GM18502 (cell line): ENCODE measurements at regions not wholly inside any gene's neighbourhood (a gene's known extent, or its start where the extent isn't known, plus 50 kb on each side); places are given as distances from the start of the nearest gene placed in this dataset.
"Not testable (repeated sequence)": the region's sequence is repeated elsewhere in the genome, so short reads cannot be mapped to it uniquely, and the experiment has no call there.

ENCODE experiments used
- ATAC-seq: cut with Tn5 transposase; IDR thresholded peaks from one replicate; pipeline ENCODE4 v1.9.1; 2021; ENCODE audit warnings: mild to moderate bottlenecking; ENCODE audit not compliant: unreplicated experiment, poor library complexity

DNA sequence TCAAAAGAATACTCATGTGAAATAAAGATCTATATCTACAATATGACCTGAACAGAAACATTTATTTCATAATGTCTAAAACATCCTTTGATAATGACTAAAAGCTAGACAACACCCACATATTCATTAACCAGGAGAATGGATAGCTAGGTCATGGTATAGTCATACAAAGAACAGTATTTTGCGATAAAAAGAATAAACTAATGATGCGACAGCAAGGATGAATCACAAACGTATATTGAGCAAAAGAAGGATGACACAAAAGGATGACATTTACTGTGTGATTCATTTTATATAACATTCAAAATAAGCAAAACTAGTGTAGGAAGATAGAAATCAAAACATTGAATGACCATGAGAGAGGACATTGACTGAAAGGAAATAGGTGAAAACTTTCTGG lies 1233.1 kb downstream of the OTOL1 start:
- ATAC-seq, result no peak

DNA sequence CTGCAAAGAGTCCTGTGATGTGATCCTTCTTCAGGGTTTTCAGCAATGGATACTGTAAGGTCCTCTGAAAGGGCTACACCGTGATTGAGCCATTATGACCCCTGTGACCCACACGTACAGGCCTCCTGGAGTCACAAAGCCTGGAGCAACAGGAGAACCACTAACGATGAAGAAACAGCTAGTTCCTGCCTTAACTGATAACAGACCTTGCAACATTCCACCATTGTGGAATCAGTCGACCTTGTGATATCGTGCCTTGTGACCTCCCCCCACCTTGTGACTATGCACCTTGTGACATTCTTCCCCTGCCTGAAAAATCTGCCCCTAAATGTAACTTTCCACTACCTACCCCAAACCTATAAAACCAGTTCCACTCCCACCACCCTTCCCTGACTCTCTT lies 1235.4 kb downstream of the OTOL1 start:
- not testable (repeated sequence) for ATAC-seq

DNA sequence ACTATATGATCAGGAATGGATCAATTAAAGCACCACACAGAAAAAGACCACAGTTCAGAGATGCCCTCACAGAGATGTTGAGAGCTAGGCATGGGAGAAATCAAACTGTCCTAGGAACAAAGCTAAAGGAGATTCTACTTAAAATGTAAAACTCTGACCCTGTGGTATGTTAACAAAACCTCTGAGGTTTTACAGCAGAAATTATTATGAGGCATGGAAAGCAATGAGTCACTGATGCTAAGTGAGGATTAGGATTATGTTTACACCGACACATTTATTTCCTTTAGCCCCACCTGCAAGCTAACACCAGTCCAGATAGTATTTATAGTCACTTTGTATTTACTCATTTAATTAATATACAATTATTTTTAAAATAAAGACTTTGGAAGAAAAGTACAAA lies 1242.2 kb downstream of the OTOL1 start:
- no peak for ATAC-seq

DNA sequence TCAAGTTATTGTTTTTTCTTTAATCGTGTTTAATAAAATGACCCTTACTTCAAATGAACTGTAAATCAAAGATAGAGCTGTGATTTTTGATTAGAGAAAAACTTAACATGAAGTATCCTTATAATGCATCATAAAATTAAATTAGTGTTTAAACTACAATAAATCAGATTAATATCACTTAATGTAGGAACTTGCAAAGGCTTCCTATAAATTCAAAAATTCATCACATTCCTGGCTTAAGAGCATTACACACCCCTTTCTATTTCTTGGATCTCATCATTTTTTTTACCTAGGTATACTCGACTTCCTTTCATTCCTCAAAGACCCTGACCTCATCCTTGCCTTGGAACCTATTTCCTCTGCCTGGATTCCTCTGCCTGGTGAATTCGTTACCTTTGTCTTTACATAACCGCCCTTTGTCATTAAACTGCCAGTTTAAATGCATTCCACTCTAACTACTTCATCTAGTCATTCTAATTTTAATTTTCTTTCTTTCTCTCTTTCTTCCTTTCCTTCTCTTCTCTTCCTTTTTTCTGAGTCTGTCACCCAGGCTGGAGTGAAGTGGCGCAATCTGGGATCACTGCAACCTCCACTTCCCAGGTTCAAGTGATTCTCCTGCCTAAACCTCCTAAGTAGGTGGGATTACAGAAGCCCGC lies 1244.5 kb downstream of the OTOL1 start:
- no peak for ATAC-seq

DNA sequence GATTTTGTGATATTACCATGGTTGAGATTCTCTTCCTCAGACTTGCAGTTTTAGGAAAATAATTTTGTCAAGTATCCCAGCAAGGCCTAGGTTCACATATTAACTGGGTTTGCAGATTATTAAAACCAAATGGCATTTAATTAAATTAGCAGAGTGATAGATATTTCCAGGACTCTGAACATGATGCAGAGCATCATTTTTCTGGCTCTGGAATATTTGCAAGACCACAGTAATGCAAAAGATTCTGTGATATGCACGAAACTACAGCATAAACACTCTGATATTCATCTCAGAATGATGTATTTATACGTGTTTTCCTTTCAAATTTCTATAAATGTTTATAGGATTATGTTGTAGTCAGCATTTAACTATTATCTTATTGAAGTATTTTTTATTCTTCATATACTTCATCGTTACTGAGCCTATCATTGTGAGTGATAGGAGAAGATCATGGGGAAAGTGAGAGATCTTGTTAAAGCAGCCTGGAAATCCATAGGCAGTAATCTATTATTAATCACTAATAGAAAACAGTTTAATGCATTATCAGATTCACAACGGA lies 1245.6 kb downstream of the OTOL1 start:
- ATAC-seq, result no peak

DNA sequence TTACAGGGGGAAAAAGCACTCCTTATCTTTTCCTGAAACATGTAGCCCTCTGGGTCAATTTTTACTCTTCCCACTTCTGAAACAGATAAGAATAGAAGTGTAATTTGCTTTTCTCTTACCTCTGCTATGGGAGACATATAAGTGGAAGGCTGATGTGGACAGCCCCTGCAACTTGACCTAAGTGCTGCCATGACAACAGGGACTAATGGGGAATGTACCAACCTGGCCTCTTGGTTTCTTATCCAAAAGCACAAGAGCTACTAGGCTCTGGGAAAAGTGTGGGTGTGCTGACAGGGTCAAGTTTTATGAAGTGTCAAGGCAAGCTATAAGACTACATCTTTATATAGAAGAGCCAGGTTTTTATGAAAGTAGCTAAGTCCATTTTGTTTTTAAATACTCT lies 1246.5 kb downstream of the OTOL1 start:
- ATAC-seq, result no peak

DNA sequence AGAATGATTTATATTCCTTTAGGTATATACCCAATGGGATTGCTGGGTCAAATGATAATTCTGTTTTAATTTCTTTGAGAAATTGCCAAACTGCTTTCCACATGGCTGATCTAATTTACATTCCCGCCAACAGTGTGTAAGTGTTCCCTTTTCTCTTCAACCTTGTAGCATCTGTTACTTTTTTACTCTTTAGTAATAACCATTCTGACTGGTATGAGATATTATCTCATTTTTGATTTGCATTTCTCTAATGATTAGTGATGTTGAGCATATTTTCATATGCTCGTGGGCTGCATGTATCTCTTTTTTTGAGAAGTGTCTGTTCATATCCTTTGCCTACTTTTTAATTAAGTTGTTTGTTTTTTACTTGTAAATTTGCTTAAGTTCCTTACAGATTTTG lies 1264.2 kb downstream of the OTOL1 start:
- ATAC-seq, result no peak

DNA sequence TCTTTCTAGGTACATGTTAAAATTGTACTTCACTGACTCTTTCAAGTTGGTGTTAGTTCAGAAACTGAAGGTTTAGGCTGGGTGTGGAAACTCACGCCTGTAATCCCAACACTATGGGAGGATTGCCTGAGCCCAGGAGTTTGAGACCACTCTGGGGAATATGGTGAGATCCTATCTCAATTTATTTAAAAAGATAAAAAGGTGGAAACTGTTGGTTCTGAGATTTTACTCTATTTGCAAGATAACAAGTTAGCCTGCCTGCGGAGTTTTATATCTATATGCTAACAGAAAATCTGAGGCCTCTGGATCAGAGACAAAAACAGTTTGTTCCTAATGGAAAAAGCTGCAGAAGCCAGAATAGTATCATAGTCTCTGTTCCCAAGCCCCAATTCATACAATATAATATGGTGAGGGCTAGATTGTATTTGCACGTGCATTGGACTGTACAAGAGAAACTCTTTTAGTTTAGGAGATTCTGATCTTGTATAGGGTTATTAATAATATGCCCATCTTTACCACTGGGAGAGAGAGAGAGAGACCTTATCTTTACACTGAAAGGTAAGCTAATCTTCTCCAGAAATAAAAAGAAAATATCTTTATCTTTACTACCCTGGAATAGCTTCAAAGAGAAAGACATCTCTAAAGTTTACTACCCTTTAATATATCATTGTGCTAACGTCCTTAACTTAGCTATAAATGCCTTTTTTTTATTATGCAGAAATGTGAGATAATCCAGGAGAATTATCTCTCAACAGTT lies 1267.6 kb downstream of the OTOL1 start:
- no peak for ATAC-seq

DNA sequence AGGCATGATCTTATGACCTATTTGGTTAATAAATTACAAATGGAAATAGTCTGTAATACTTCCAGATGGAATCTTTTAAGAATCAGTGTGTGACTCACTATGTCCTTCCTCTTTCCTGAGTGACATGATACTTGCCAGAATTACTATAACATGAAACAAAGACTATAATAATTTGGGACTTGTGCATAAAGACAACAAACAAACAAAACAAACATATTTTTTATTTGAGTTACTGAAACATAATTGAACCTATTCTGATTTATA lies 1268.1 kb downstream of the OTOL1 start:
- ATAC-seq, result no peak

DNA sequence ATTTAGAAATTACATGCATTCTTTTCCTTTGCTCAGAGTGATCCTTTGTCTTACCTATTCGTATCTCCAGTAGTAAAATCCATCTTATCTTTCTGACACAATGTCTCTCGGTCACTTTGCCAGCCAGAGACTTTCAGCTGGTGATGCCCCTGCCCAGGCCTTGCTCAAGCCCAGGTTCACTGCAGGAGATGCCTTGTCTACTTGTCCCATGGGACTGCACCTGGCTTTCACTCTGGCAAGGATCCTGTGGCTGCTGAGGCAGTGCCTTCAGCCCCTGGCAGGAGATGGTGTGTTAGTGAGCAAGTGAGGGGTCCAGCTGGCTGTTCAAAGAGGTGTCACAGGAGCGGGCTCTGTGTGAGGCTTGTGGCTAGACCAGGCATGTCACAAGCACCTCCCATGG lies 1268.9 kb downstream of the OTOL1 start:
- ATAC-seq, result no peak

DNA sequence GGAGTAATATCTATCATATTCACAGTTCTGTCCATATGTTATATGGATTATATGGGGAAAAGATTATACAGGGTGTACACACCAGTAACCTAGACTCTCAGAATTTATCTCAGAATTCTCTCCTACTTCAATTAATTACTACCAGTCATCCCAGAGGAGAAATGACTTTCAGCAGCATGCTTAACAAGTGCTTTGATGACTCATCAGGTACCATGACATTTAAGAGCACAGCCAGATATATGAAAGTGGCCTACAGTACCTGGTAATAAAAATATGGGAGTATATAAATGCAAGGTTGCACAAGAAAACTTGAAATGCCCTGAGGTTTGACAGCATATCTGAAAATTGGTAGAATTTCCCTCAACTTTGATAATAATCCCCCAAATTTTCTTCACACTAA lies 1273.0 kb downstream of the OTOL1 start:
- ATAC-seq, result no peak

DNA sequence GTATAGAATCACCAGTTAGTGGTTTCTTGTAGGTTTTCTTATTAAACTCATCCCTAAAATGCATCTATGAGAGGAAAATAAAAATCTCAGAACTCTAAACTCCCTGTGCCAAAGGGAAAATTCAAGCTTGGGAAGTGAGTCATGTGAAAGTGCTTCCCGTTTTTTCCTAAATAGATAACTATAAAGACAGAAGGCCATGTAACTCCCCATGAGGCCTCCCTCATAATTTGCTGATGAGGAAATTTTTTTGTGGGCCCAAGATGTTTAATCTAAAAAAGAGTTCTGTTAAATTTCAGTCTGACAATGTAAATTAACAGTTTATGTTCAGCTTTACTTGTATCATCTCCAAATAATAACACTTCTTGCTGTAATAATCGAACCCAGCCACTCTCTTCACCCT lies 1273.9 kb downstream of the OTOL1 start:
- ATAC-seq, result no peak

DNA sequence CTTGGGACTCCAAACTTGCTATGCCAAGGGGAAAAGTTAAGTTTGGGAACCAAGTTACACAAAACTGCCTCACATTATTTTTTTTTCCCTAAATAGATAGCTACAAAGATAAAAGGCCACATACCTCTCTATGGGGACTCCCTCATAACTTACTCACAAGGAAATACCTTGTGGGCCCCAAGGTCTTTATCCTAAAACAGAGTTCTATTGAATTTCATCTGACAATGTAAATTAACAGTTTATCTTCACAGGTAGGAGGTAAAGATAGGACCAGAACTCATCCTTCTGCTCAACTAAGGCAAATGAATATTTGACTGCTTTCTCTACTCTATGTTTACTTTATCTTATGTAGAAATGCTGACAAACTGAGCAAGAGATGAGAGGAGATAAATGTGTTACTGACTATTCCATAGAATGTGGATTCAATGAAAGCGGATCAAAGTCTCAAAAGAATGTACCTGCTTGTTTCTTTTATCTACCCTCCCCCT lies 1278.0 kb downstream of the OTOL1 start:
- no peak for ATAC-seq

DNA sequence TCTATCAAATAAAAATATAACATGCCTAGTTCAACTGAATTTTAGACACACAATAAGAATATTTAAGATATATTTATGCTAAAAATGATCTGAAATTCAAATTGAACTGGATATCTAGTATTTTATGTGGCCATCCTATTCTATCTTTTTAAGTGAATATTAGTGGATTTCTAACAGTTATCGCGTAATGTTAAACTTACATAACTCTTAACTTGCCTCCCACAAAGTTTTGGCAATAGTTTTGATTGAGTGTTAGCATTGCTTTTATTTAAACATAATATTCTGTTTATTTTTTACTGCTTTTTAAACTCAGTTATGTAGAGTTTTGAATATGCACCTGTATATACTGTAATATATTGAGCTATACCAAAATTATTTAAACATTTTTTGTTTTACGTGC lies 1279.5 kb downstream of the OTOL1 start:
- no peak for ATAC-seq

DNA sequence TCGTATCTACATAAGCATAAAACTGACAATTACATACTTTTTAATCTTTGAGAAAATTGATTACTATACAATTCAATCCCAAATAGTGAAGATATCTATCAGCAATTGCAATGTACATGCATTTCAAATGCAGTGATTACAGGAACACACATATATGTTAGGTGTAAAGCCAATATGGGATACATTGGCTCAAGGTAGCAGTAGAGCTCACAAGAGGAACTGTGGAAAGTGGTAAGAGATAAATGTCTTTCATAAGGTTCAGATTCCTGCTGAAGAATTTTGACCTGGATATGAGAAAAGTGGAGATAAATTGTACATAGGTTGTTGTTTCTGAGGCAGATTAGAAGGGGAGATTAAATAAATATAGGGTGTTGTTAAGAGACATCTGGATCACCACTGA lies 1280.5 kb downstream of the OTOL1 start:
- ATAC-seq, result no peak

DNA sequence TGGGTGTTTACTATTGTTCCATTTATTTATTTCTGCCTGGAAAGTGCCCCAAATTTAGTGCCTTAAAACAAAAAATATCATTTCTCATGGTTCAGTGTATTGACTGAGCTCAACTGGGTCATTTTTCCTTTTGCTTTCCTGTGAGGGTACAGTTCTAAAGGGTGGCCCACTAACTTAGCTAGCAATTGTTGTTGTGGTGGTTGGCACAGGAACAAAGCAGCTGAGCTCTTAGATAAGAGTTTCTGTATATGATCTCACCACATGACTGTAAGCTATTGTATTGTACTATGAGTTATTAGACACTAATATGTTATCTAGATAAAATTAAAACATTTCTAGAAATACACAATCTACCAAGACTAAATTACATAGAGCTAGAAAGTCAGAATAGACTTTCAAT lies 1283.7 kb downstream of the OTOL1 start:
- no peak for ATAC-seq

DNA sequence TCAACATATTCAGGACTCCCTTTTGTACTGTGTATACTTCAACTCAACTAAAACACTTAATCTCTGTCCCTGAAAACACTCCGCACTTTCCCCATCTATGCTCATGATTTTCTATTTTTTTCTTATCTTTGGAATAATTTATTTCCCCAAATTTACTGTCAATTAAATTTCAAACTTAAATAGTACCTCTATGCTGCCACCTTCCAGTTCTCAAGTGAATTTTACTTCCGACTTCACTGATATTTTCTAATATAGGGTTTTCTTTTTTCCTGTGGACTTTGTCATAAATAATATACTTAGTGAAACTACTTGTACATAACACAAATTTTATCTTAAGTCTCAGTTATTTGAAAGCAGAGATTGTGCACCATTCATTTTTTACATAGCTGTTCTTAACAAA lies 1303.3 kb downstream of the OTOL1 start:
- no peak for ATAC-seq

DNA sequence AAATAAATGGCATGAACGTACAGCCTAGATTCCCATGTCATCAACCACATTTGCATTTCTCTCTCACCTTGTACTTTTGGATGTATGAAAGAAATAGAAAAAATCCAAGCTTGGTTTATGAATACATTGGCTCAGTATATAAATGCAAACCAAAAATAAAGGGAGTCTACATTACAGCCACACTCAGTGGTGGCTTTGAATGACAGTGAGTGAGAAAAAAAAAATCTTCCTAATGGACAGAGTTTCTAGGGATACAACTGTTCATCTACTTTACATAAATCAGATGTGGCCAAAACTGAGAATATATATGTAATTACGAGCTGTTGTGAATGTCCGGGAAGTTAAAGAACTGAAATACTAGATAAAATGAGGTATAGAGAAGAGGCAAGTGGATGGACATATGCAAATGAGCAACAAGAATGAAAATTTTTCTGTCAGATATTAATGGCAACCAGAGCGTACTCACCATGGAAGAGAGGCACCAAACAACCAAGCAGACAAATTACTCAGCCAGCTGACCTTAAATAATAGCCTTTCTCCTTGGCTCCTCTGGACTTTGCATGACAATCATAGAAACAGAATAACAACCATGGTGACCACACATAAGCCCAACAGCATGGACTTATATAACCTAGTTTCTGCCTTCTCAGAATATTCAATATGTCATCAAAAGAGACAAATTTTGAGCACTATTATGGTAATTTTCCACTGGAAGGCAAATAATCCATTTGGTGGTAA lies 1305.8 kb downstream of the OTOL1 start:
- no peak for ATAC-seq

DNA sequence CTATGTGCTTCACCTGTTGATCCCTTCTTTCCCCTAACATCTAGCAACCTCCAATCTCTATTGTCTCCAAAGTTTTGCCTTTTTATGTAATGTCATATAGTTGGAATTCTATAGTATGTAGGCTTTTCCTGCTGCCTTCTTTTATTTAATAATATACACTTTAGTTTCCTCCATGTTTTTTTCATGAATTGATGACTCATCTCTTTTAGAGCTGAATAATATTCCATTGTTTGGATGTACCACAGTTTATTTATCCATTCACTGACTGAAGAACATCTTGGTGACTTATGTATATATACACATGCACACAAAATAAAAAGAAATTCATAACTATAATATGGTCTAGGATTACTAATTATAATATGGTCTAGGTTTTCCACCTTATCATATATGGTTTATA lies 1314.2 kb downstream of the OTOL1 start:
- no peak for ATAC-seq

DNA sequence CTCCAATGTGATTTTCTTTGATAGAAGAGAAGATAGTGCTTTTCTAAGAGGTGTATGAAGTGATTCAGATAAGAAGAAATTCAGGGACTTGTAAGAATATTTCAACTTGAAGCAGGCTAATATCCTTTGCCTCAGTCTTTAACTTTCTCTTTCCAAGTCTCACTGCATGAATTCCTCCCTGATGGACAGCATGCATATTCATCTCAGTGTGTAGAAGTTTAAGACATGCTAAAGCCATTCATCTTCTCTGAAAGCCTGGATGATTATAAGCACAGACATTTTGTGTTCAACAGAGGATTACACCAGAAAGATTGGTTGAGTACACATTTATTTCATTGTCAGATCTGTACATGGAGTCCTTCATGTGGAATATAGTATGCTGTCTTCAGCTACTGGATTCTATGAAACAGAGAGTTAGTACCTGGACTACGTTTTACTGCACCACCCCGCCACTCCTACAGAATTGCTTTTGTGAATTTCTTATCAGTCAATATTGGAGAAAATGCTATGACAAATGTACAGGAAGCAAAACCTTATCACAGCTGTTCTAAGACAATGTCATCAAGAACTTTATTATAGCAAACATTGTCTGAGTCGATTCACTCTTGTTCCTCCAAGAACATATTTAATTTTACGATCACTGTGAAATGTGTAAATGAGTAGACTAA lies 1346.1 kb downstream of the OTOL1 start:
- no peak for ATAC-seq

DNA sequence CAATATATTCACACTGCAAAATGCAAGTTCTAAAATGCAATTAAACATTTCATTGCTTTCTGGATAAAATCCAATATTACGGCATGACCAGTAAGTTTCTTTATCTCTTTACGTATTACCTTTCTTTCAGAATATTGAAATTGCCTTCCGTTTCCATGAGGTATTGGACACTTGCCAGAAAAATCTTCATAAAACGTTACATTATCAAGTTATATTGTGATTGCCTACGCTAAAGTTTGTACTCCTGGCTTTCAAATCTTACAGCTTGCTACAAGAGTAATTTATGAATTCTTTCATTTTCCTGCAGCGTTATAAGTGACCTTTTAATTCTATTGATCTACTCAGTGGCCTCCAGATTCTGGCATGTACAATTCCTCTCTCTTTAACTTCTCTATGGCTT lies 1349.3 kb downstream of the OTOL1 start:
- no peak for ATAC-seq
